ENCODE measurements at regions not wholly inside any gene's neighbourhood (a gene's known extent, or its start where the extent isn't known, plus 50 kb on each side); places are given as distances from the start of the nearest gene placed in this dataset.

DNA sequence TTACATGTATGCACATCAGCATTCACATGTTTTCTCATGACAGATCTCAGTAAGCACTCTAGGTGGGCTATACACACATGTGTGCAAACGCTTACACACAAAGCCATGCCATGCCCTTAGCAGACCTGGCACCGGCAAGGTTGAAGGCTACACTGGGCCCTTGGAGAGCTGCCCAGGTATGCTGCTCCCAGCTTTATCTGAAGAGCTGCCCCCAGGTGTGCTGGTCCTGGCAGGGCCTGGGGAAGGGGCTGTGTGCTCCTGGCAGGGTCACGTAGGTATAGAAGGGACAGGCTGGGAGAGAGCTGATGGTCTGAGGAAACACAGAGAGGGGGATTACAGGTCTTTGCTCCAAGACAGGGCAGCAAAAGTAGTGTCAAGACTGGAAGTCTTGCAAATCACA, 146.7 kb upstream of the VANGL1 start:
- DNase-seq = no peak
- Histone ChIP-seq H3K9me3 (no peaks in the 10 kb centered on the region), H3K36me3 (no peaks in the 10 kb centered on the region), H3K27me3 (no peaks in the 10 kb centered on the region), H3K27ac (no peak overlapping the region), H3K4me1 (no peaks in the 10 kb centered on the region), H3K4me3 (no peak overlapping the region)
- TF ChIP-seq EP300 (IDR thresholded peaks at IDR 0.05) (no peak), POLR2A (IDR thresholded peaks at IDR 0.05) (no peak), POLR2AphosphoS5 (IDR thresholded peaks at IDR 0.05) (no peak)
- TF ChIP-seq, protein P1, sequence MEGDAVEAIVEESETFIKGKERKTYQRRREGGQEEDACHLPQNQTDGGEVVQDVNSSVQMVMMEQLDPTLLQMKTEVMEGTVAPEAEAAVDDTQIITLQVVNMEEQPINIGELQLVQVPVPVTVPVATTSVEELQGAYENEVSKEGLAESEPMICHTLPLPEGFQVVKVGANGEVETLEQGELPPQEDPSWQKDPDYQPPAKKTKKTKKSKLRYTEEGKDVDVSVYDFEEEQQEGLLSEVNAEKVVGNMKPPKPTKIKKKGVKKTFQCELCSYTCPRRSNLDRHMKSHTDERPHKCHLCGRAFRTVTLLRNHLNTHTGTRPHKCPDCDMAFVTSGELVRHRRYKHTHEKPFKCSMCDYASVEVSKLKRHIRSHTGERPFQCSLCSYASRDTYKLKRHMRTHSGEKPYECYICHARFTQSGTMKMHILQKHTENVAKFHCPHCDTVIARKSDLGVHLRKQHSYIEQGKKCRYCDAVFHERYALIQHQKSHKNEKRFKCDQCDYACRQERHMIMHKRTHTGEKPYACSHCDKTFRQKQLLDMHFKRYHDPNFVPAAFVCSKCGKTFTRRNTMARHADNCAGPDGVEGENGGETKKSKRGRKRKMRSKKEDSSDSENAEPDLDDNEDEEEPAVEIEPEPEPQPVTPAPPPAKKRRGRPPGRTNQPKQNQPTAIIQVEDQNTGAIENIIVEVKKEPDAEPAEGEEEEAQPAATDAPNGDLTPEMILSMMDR (IDR thresholded peaks at IDR 0.05) = no peak
- intact Hi-C loops (cut with DNase I) = no loop called here
- 93% methylated on average over 3 of the region's 3 CpGs for WGBS, 2 donors

DNA sequence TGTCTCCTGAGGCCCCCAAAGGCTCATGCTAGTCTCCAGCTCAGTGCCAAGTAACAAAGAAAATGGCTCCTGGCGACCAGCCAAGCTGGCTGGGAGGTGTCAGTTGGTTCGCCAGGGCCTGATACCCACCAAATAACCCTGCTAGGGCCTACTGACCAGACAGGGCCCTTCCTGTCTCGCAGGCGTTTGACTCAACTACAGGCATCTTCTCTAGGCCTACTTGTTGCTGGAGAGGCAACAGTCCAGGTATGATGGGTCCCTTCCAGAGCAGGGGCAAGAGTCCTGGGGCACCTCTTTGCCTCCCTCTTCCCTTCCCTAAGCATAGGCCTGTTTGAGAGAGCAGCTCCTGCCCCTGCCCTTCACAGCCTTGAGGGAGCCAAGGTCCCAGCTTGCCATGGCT, 147.9 kb upstream of the VANGL1 start:
- WGBS, 2 donors = 81 to 90% methylated on average over 4 of the region's 4 CpGs
- Histone ChIP-seq H3K36me3 (no peaks in the 10 kb centered on the region), H3K4me1 (no peaks in the 10 kb centered on the region), H3K27ac (no peak overlapping the region), H3K9me3 (no peaks in the 10 kb centered on the region), H3K27me3 (no peaks in the 10 kb centered on the region), H3K4me3 (no peak overlapping the region)
- intact Hi-C loops (cut with DNase I) = no loop called here
- no peak for TF ChIP-seq POLR2AphosphoS5 (IDR thresholded peaks at IDR 0.05)
- DNase-seq = no peak

DNA sequence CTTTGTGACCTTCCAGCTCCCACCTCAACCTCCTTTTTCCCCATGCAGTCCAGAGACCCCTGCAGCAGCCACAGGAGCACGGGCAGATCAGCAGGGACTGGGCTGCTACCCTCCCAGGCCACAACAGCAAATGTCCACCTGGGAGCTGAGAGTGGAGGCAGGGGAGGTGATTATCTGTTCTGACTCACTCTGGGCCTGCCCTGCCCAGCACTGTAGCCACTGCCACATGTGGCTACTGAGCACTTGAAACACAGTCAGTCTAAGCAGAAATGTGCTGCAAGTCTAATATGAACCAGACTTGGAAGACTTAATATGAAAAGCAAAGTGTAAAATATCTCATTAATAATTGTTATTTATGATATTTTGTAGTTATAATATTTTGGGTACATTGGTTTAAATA, 148.9 kb upstream of the VANGL1 start:
- 81 to 87% methylated on average over 1 of the region's 1 CpG for WGBS, 2 donors
- no peak overlapping the region for H3K27ac ChIP-seq
- no peaks in the 10 kb centered on the region for H3K9me3 ChIP-seq
- H3K4me3 ChIP-seq = no peak overlapping the region
- H3K4me1 ChIP-seq = no peaks in the 10 kb centered on the region
- no peak for DNase-seq
- no peaks in the 10 kb centered on the region for H3K27me3 ChIP-seq
- H3K36me3 ChIP-seq = no peaks in the 10 kb centered on the region
- intact Hi-C loops (cut with DNase I) = no loop called here
- TF ChIP-seq, protein P1 (IDR thresholded peaks at IDR 0.05) = no peak
- TF ChIP-seq POLR2A (IDR thresholded peaks at IDR 0.05) (no peak), POLR2AphosphoS5 (IDR thresholded peaks at IDR 0.05) (no peak), EP300 (IDR thresholded peaks at IDR 0.05) (no peak)

DNA sequence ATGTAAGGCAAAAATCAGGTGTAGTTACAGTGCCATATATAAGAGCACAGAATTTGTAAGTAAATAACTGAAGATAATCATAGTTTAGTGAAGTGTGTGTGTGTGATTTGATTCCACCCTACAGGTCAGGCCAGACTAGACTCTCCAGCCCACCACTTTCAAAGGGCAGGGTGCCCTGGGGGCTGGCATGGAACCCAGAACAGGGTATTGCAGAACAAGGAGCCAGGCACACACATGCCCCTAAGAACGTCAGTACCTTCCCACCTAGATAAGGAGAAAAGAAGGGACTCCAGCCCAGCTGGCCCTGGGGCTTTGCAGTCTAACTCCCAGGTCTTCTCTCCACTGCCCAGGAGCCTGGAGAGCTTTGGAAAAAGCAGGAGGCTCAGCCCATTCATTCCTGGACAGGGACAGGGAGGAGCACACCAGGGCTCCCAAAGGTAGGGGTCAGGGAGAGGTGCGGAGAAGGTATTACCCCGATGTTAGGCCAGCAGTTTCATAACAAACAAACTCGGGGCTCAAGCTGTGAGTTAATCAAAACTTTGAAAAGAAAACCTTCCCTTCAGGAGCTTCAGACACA, 149.7 kb upstream of the VANGL1 start:
- Histone ChIP-seq H3K27me3 (no peaks in the 10 kb centered on the region), H3K4me1 (no peaks in the 10 kb centered on the region), H3K36me3 (no peaks in the 10 kb centered on the region), H3K27ac (no peak overlapping the region), H3K9me3 (no peaks in the 10 kb centered on the region), H3K4me3 (no peak overlapping the region)
- DNase-seq = no peak
- intact Hi-C loops (cut with DNase I) = no loop called here
- WGBS, 2 donors = 80 to 81% methylated on average over 4 of the region's 4 CpGs
- TF ChIP-seq POLR2AphosphoS5 (IDR thresholded peaks at IDR 0.05) (no peak), POLR2A (IDR thresholded peaks at IDR 0.05) (no peak), EP300 (IDR thresholded peaks at IDR 0.05) (no peak)
- TF ChIP-seq, protein P1 (IDR thresholded peaks at IDR 0.05) = no peak

DNA sequence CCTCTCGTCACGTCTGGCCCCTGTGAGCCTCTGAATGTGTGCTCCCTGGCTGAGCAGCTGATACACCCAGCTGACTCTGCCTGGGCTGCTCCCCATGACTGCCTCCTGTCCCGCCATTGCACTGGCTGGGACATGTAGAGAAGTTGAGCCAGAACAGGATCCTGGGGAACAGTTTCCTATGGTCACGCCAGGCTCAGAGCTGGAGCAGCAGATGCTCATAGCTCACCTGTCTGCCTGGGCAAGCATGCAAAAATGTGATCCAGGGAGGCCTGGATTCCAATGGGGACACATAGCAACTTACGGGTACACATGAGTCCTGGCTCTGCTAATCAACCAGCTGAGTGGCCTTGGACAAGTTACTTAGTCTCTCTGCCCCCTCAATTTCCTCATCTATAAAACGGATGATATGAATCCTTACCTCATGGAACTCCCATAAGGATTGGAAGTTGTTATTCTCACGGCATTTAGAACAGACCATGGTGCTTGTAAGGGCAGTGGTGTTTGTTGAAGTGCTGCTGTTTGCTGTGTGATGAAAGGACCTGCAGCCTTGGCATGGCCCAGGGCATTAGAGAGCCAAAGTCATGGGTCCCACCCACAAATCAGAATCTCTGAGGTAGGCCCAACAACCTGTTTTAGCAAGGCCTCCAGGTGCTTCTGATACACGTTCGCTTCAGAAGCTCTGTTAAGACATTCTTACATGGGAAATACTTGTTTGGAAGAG, 150.3 kb upstream of the VANGL1 start:
- H3K9me3 ChIP-seq = no peaks in the 10 kb centered on the region
- TF ChIP-seq, protein P1 (IDR thresholded peaks at IDR 0.05) = no peak
- TF ChIP-seq POLR2A (IDR thresholded peaks at IDR 0.05) (no peak), EP300 (IDR thresholded peaks at IDR 0.05) (no peak), POLR2AphosphoS5 (IDR thresholded peaks at IDR 0.05) (no peak)
- H3K4me3 ChIP-seq = no peak overlapping the region
- no peak overlapping the region for H3K27ac ChIP-seq
- WGBS, 2 donors = 89 to 92% methylated on average over 9 of the region's 9 CpGs
- H3K27me3 ChIP-seq = no peaks in the 10 kb centered on the region
- no peaks in the 10 kb centered on the region for H3K36me3 ChIP-seq
- no peak for DNase-seq
- intact Hi-C loops (cut with DNase I) = no loop called here
- H3K4me1 ChIP-seq = no peaks in the 10 kb centered on the region
